Right lobe of liver (tissue), 4 donors: ENCODE measurements at regions not wholly inside any gene's neighbourhood (a gene's known extent, or its start where the extent isn't known, plus 50 kb on each side); places are given as distances from the start of the nearest gene placed in this dataset.

Experiments used
- POLR2A ChIP-seq: fragments of 450-650 bp; IDR thresholded peaks from one replicate; pipeline ENCODE4 v1.6.1; 2017; ENCODE audit warnings: antibody characterized with exemption, mild to moderate bottlenecking
- TF ChIP-seq, protein P1 (sequence below), 4 donors: fragments of 200-600 bp in 3 of 4; fragments of 450-650 bp in 1 of 4; IDR thresholded peaks; one replicate each; pipeline versions ENCODE4 v1.5.1 to v1.8.0; 2016 to 2022; ENCODE audit warnings: antibody characterized with exemption in 4 of 4, mild to moderate bottlenecking in 2 of 4
- donor health status: DM: no; HTN: no; CAD: no.
- donor health status: DM: no; HTN: no; CAD: no.
- donor health status: DM: no; HTN: yes; CAD: no.

- no peak for TF ChIP-seq POLR2A
- TF ChIP-seq, protein P1, sequence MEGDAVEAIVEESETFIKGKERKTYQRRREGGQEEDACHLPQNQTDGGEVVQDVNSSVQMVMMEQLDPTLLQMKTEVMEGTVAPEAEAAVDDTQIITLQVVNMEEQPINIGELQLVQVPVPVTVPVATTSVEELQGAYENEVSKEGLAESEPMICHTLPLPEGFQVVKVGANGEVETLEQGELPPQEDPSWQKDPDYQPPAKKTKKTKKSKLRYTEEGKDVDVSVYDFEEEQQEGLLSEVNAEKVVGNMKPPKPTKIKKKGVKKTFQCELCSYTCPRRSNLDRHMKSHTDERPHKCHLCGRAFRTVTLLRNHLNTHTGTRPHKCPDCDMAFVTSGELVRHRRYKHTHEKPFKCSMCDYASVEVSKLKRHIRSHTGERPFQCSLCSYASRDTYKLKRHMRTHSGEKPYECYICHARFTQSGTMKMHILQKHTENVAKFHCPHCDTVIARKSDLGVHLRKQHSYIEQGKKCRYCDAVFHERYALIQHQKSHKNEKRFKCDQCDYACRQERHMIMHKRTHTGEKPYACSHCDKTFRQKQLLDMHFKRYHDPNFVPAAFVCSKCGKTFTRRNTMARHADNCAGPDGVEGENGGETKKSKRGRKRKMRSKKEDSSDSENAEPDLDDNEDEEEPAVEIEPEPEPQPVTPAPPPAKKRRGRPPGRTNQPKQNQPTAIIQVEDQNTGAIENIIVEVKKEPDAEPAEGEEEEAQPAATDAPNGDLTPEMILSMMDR (IDR thresholded peaks at IDR 0.05), result no peak
Measured at GRCh38 chr22:27120036-27120435, 462.6 kb downstream of the MIAT start.
